Type B pancreatic cell (in vitro differentiated cells): ENCODE measurements at regions not wholly inside any gene's neighbourhood (a gene's known extent, or its start where the extent isn't known, plus 50 kb on each side); places are given as distances from the start of the nearest gene placed in this dataset.

Experiments
- DNase-seq: peaks from one replicate; pipeline ENCODE4 v3.0.0; 2021; ENCODE audit warnings: mixed read lengths; ENCODE audit not compliant: unreplicated experiment; ENCODE audit errors: extremely low spot score
- H3K27ac Mint-ChIP-seq: 2 replicates; pipeline ENCODE4 v1.8.0; 2021; ENCODE audit warnings: mild to moderate bottlenecking, mixed read lengths
- H3K27me3 Mint-ChIP-seq: 2 replicates; pipeline ENCODE4 v1.8.0; 2021; ENCODE audit warnings: mixed read lengths
- H3K36me3 Mint-ChIP-seq: 2 replicates; pipeline ENCODE4 v1.8.0; 2021; ENCODE audit warnings: mixed read lengths
- H3K4me1 Mint-ChIP-seq: one replicate; pipeline ENCODE4 v1.8.0; 2021; ENCODE audit warnings: mixed read lengths; ENCODE audit not compliant: unreplicated experiment
- H3K4me3 Mint-ChIP-seq: 2 replicates; pipeline ENCODE4 v1.8.0; 2021; ENCODE audit warnings: mild to moderate bottlenecking, mixed read lengths
- H3K9me3 Mint-ChIP-seq: 2 replicates; pipeline ENCODE4 v1.8.0; 2021; ENCODE audit warnings: mixed read lengths
- CTCF ChIP-seq: fragments of 200-600 bp; sonication (generic); conservative IDR thresholded peaks from 2 replicates; pipeline ENCODE4 v1.5.0; 2021; ENCODE audit warnings: antibody characterized with exemption, mild to moderate bottlenecking

GRCh38 chr5:124948754-124949275, 202.4 kb upstream of the ZNF608 start:
- Mint-ChIP-seq H3K4me3 (no peak overlapping the region), H3K4me1 (peaks cover 20% of the 10 kb centered on the region), H3K9me3 (no peaks in the 10 kb centered on the region), H3K36me3 (no peaks in the 10 kb centered on the region), H3K27me3 (peaks cover 5% of the 10 kb centered on the region), H3K27ac (no peak overlapping the region)
- TF ChIP-seq CTCF, result no peak
- no peak for DNase-seq

- no peaks in the 10 kb centered on the region for H3K36me3 Mint-ChIP-seq
- peaks cover 5% of the 10 kb centered on the region for H3K27me3 Mint-ChIP-seq
- no peak for TF ChIP-seq CTCF
- no peaks in the 10 kb centered on the region for H3K9me3 Mint-ChIP-seq
- no peak overlapping the region for H3K27ac Mint-ChIP-seq
- no peak for DNase-seq
- H3K4me1 Mint-ChIP-seq, result peaks cover 20% of the 10 kb centered on the region
- H3K4me3 Mint-ChIP-seq, result no peak overlapping the region
Observed at GRCh38 chr5:124949862-124950261, 203.4 kb upstream of the ZNF608 start.

GRCh38 chr5:124951105-124951504, 204.7 kb upstream of the ZNF608 start:
- H3K27ac Mint-ChIP-seq, result no peak overlapping the region

GRCh38 chr5:124951661-124952060, 205.2 kb upstream of the ZNF608 start:
- Mint-ChIP-seq H3K36me3 (no peaks in the 10 kb centered on the region), H3K4me3 (no peak overlapping the region), H3K4me1 (peaks cover 20% of the 10 kb centered on the region), H3K9me3 (no peaks in the 10 kb centered on the region), H3K27ac (no peak overlapping the region), H3K27me3 (peaks cover 5% of the 10 kb centered on the region)
- no peak for DNase-seq
- TF ChIP-seq CTCF, result no peak

More at GRCh38 chr5:124951105-124951504, 204.7 kb upstream of the ZNF608 start:
- peaks cover 5% of the 10 kb centered on the region for H3K27me3 Mint-ChIP-seq
- no peak for TF ChIP-seq CTCF
- H3K4me1 Mint-ChIP-seq, result peaks cover 20% of the 10 kb centered on the region
- H3K4me3 Mint-ChIP-seq, result no peak overlapping the region
- DNase-seq, result no peak
- no peaks in the 10 kb centered on the region for H3K36me3 Mint-ChIP-seq
- no peaks in the 10 kb centered on the region for H3K9me3 Mint-ChIP-seq

GRCh38 chr5:124952079-124952478, 205.6 kb upstream of the ZNF608 start:
- DNase-seq, result no peak
- H3K9me3 Mint-ChIP-seq, result no peaks in the 10 kb centered on the region
- no peak overlapping the region for H3K27ac Mint-ChIP-seq
- TF ChIP-seq CTCF, result no peak
- H3K4me3 Mint-ChIP-seq, result no peak overlapping the region
- peaks cover 3% of the 10 kb centered on the region for H3K27me3 Mint-ChIP-seq
- H3K4me1 Mint-ChIP-seq, result peaks cover 17% of the 10 kb centered on the region
- H3K36me3 Mint-ChIP-seq, result no peaks in the 10 kb centered on the region

GRCh38 chr5:124952566-124952965, 206.1 kb upstream of the ZNF608 start:
- no peak overlapping the region for H3K4me3 Mint-ChIP-seq
- no peaks in the 10 kb centered on the region for H3K9me3 Mint-ChIP-seq
- H3K4me1 Mint-ChIP-seq, result peaks cover 13% of the 10 kb centered on the region
- H3K36me3 Mint-ChIP-seq, result no peaks in the 10 kb centered on the region
- no peak overlapping the region for H3K27ac Mint-ChIP-seq
- H3K27me3 Mint-ChIP-seq, result peaks cover 5% of the 10 kb centered on the region
- no peak for DNase-seq
- TF ChIP-seq CTCF, result no peak
